Stomach (tissue), 4 donors: ENCODE measurements at regions not wholly inside any gene's neighbourhood (a gene's known extent, or its start where the extent isn't known, plus 50 kb on each side); places are given as distances from the start of the nearest gene placed in this dataset.

ENCODE experiments used
- POLR2A ChIP-seq, 4 donors: fragments of 450-650 bp; IDR thresholded peaks; one replicate each; pipeline ENCODE4 v1.6.1; 2016; ENCODE audit warnings: antibody characterized with exemption in 4 of 4, control low read depth in 2 of 4, mild to moderate bottlenecking in 1 of 4, moderate library complexity in 1 of 4
- TF ChIP-seq, protein P1 (sequence below), 7 experiments: fragments of 450-650 bp in 4 of 7; fragments of 200-600 bp in 3 of 7; sonication (generic) in 3 of 7; IDR thresholded peaks; one replicate each; pipeline ENCODE4 v1.5.1; 2016 to 2019; ENCODE audit warnings: antibody characterized with exemption in 7 of 7, control low read depth in 2 of 7, mild to moderate bottlenecking in 1 of 7

- TF ChIP-seq, protein P1, sequence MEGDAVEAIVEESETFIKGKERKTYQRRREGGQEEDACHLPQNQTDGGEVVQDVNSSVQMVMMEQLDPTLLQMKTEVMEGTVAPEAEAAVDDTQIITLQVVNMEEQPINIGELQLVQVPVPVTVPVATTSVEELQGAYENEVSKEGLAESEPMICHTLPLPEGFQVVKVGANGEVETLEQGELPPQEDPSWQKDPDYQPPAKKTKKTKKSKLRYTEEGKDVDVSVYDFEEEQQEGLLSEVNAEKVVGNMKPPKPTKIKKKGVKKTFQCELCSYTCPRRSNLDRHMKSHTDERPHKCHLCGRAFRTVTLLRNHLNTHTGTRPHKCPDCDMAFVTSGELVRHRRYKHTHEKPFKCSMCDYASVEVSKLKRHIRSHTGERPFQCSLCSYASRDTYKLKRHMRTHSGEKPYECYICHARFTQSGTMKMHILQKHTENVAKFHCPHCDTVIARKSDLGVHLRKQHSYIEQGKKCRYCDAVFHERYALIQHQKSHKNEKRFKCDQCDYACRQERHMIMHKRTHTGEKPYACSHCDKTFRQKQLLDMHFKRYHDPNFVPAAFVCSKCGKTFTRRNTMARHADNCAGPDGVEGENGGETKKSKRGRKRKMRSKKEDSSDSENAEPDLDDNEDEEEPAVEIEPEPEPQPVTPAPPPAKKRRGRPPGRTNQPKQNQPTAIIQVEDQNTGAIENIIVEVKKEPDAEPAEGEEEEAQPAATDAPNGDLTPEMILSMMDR (IDR thresholded peaks at IDR 0.05), result no peak
- no peak for TF ChIP-seq POLR2A (IDR thresholded peaks at IDR 0.05)
These were observed 442.1 kb upstream of the EYS start for GRCh38 chr6:66149132-66149531.
